Left ventricle myocardium inferior (tissue), 1 donor: ENCODE measurements at regions not wholly inside any gene's neighbourhood (a gene's known extent, or its start where the extent isn't known, plus 50 kb on each side); places are given as distances from the start of the nearest gene placed in this dataset.

Experiments used
- DNase-seq: peaks from one replicate; pipeline ENCODE4 v3.0.0-alpha.2; 2020
- H3K27ac ChIP-seq: fragments of 200-600 bp; replicated peaks from 2 replicates; pipeline ENCODE4 v1.8.0; 2021
- H3K27me3 ChIP-seq: fragments of 200-600 bp; 2 replicates; pipeline ENCODE4 v1.8.0; 2021; ENCODE audit warnings: low read depth
- H3K36me3 ChIP-seq: fragments of 200-600 bp; 2 replicates; pipeline ENCODE4 v1.8.0; 2021
- H3K4me1 ChIP-seq: fragments of 200-600 bp; 2 replicates; pipeline ENCODE4 v1.8.0; 2021
- H3K4me3 ChIP-seq: fragments of 200-600 bp; 2 replicates; pipeline ENCODE4 v1.8.0; 2021; ENCODE audit warnings: mild to moderate bottlenecking, moderate library complexity
- H3K9me3 ChIP-seq: fragments of 200-600 bp; replicated peaks from 2 replicates; pipeline ENCODE4 v1.8.0; 2021
- intact Hi-C: fragments of 100-400 bp; cut with micrococcal nuclease; formaldehyde crosslinking; loops from one replicate; pipeline ENCODE4 v1.11.0; 2022
- TF ChIP-seq, protein P1 (sequence below): fragments of 200-600 bp; IDR thresholded peaks from 2 replicates; pipeline ENCODE4 v1.8.0; 2021; ENCODE audit warnings: antibody characterized with exemption, mild to moderate bottlenecking, borderline replicate concordance
- donor health status: DM: no; HTN: yes; CAD: no; lungs with severe emphysema.

DNA sequence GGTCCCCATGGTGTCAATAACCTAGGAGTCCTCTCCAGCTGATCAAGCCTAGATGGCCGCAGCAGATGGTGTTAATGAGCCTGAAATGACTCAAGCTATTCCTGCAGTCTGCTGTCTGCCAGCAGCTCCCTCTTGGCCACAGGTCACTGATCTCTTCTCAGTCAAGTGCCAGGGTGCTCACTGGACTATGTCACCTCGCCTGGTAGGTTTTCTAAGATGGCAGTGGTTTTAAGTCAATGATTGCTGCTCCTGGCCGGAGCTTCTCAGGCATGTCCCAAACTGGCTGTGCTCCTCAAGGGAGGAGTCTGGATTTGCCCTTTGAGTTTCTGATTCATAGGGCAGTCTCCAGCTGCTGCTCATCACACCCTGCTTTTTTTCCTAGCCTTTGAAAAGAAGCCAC, 58.6 kb upstream of the SHISA6 start:
- TF ChIP-seq, protein P1, sequence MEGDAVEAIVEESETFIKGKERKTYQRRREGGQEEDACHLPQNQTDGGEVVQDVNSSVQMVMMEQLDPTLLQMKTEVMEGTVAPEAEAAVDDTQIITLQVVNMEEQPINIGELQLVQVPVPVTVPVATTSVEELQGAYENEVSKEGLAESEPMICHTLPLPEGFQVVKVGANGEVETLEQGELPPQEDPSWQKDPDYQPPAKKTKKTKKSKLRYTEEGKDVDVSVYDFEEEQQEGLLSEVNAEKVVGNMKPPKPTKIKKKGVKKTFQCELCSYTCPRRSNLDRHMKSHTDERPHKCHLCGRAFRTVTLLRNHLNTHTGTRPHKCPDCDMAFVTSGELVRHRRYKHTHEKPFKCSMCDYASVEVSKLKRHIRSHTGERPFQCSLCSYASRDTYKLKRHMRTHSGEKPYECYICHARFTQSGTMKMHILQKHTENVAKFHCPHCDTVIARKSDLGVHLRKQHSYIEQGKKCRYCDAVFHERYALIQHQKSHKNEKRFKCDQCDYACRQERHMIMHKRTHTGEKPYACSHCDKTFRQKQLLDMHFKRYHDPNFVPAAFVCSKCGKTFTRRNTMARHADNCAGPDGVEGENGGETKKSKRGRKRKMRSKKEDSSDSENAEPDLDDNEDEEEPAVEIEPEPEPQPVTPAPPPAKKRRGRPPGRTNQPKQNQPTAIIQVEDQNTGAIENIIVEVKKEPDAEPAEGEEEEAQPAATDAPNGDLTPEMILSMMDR: no peak
- peaks cover 10% of the 10 kb centered on the region for H3K9me3 ChIP-seq
- H3K27me3 ChIP-seq: peaks cover 7% of the 10 kb centered on the region
- no peaks in the 10 kb centered on the region for H3K36me3 ChIP-seq
- no peak overlapping the region for H3K4me3 ChIP-seq
- DNase-seq: no peak
- H3K4me1 ChIP-seq: no peaks in the 10 kb centered on the region
- intact Hi-C loops: no loop called here
- no peak overlapping the region for H3K27ac ChIP-seq

DNA sequence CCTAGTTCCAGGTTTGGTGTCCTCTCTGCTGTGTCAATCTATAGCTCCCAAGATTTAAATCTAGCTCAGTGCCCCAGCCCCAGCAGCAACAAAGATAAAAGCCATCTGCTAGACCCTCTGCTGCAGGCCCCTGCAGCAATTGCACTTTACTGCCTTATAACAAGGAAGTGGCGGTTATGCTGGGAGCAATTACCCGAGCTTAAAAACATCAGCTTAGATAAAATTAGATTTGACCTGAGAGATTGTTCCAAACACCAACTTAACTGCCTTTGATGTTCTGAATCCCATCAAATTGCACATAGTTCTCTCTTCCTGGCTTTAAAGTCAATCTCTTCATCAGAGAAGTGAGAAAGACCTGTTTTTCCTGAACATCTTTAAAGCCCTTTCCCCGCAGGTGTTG, 62.4 kb upstream of the SHISA6 start:
- intact Hi-C loops: no loop called here
- Histone ChIP-seq H3K4me1 (no peaks in the 10 kb centered on the region), H3K9me3 (peaks cover 10% of the 10 kb centered on the region), H3K27me3 (peaks cover 3% of the 10 kb centered on the region), H3K27ac (no peak overlapping the region), H3K4me3 (no peak overlapping the region), H3K36me3 (no peaks in the 10 kb centered on the region)
- DNase-seq: no peak
- TF ChIP-seq, protein P1: no peak

GRCh38 chr17:11177340-11177739, 63.7 kb upstream of the SHISA6 start:
- Histone ChIP-seq H3K9me3 (peaks cover 10% of the 10 kb centered on the region), H3K27ac (peak overlapping the region; percentile 36), H3K36me3 (no peaks in the 10 kb centered on the region), H3K27me3 (peaks cover 3% of the 10 kb centered on the region), H3K4me1 (no peaks in the 10 kb centered on the region), H3K4me3 (no peak overlapping the region)
- intact Hi-C loops: no loop called here
- DNase-seq: no peak
- TF ChIP-seq, protein P1: no peak

GRCh38 chr17:11176549-11176948, 64.5 kb upstream of the SHISA6 start:
- TF ChIP-seq, protein P1: no peak
- Histone ChIP-seq H3K36me3 (no peaks in the 10 kb centered on the region), H3K4me1 (no peaks in the 10 kb centered on the region), H3K9me3 (peaks cover 8% of the 10 kb centered on the region), H3K27ac (peak overlapping the region; percentile 55), H3K27me3 (peaks cover 3% of the 10 kb centered on the region), H3K4me3 (no peak overlapping the region)
- no peak for DNase-seq
- intact Hi-C loops: no loop called here

- TF ChIP-seq, protein P1: no peak
- Histone ChIP-seq H3K36me3 (no peaks in the 10 kb centered on the region), H3K4me3 (no peak overlapping the region), H3K27me3 (peaks cover 10% of the 10 kb centered on the region), H3K27ac (no peak overlapping the region), H3K9me3 (peaks cover 20% of the 10 kb centered on the region), H3K4me1 (no peaks in the 10 kb centered on the region)
- DNase-seq: no peak
- intact Hi-C loops: no loop called here
Measured at GRCh38 chr17:11170881-11171280, 70.1 kb upstream of the SHISA6 start.
